ENCODE measurements at regions not wholly inside any gene's neighbourhood (a gene's known extent, or its start where the extent isn't known, plus 50 kb on each side); places are given as distances from the start of the nearest gene placed in this dataset.

GRCh38 chr12:111268738-111269572 is 99.9 kb downstream of the PHETA1 start:
- Histone ChIP-seq H3K27ac (no peak overlapping the region), H3K9me3 (no peaks in the 10 kb centered on the region), H3K36me3 (no peaks in the 10 kb centered on the region), H3K27me3 (no peaks in the 10 kb centered on the region), H3K4me3 (no peak overlapping the region), H3K4me1 (ENCODE audit: insufficient read depth) (no peaks in the 10 kb centered on the region)
- no peak for TF ChIP-seq EP300 (IDR thresholded peaks at IDR 0.05)
- TF ChIP-seq POLR2A (IDR thresholded peaks at IDR 0.05), result no peak
- no peak for TF ChIP-seq CTCF (IDR thresholded peaks at IDR 0.05)
- no peak for DNase-seq
- intact Hi-C loops (cut with DNase I), result no loop called here
- WGBS, 3 donors, result 72 to 79% (median 73%) methylated on average over 16 of the region's 16 CpGs

GRCh38 chr12:111267144-111267543 is 101.8 kb downstream of the PHETA1 start:
- H3K9me3 ChIP-seq, result no peaks in the 10 kb centered on the region
- WGBS, 3 donors, result 51 to 58% (median 52%) methylated on average over 8 of the region's 8 CpGs
- TF ChIP-seq CTCF (IDR thresholded peaks at IDR 0.05), result no peak

GRCh38 chr12:111261911-111262676 is 106.8 kb downstream of the PHETA1 start:
- no peaks in the 10 kb centered on the region for H3K9me3 ChIP-seq
- no peak for DNase-seq
- TF ChIP-seq POLR2A (IDR thresholded peaks at IDR 0.05) (no peak), EP300 (IDR thresholded peaks at IDR 0.05) (no peak), CTCF (IDR thresholded peaks at IDR 0.05) (no peak)
- intact Hi-C loops (cut with DNase I), result no loop called here
- no peaks in the 10 kb centered on the region for H3K27me3 ChIP-seq
- H3K4me3 ChIP-seq, result no peak overlapping the region
- H3K4me1 ChIP-seq (ENCODE audit: insufficient read depth), result no peaks in the 10 kb centered on the region
- H3K36me3 ChIP-seq, result no peaks in the 10 kb centered on the region
- 55 to 63% (median 60%) methylated on average over 6 of the region's 6 CpGs for WGBS, 3 donors
- no peak overlapping the region for H3K27ac ChIP-seq

More at GRCh38 chr12:111267144-111267543, 101.8 kb downstream of the PHETA1 start:
- no peaks in the 10 kb centered on the region for H3K27me3 ChIP-seq
- no peak overlapping the region for H3K4me3 ChIP-seq
- no peak overlapping the region for H3K27ac ChIP-seq
- no peaks in the 10 kb centered on the region for H3K36me3 ChIP-seq
- no peak for DNase-seq
- no peaks in the 10 kb centered on the region for H3K4me1 ChIP-seq (ENCODE audit: insufficient read depth)
- intact Hi-C loops (cut with DNase I), result no loop called here

GRCh38 chr12:111260732-111261131 is 108.2 kb downstream of the PHETA1 start:
- Histone ChIP-seq H3K36me3 (no peaks in the 10 kb centered on the region), H3K4me3 (no peak overlapping the region), H3K27me3 (no peaks in the 10 kb centered on the region), H3K27ac (no peak overlapping the region), H3K4me1 (ENCODE audit: insufficient read depth) (no peaks in the 10 kb centered on the region), H3K9me3 (no peaks in the 10 kb centered on the region)
- DNase-seq, result no peak
- 83 to 90% (median 88%) methylated on average over 5 of the region's 5 CpGs for WGBS, 3 donors
- TF ChIP-seq POLR2A (IDR thresholded peaks at IDR 0.05) (no peak), EP300 (IDR thresholded peaks at IDR 0.05) (no peak), CTCF (IDR thresholded peaks at IDR 0.05) (no peak)
- intact Hi-C loops (cut with DNase I), result no loop called here

Measured in ovary (tissue), 7 donors.